ENCODE measurements at regions not wholly inside any gene's neighbourhood (a gene's known extent, or its start where the extent isn't known, plus 50 kb on each side); places are given as distances from the start of the nearest gene placed in this dataset.
A peak's percentile ranks its signal among the peaks of the same experiment; 100 is the strongest.

DNA sequence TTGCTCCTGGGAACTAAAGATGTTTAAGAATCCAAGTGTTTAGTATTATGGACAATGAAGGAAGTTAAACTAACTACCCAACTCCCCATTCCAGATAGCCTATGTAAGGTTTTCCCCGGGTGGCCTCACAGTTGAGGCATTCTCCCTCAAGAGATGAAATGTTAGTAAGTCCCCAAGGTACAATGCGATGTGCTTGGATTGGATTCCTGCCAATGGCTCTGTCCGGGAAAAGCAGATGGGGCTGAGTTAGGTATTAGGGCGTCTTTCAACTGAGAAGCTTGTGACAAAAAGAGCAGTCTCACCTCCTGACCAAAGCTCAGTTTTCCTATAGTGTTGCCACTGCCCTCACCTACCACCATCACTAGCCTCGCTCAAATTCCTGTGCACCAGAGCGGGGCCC, 64.8 kb upstream of the E2F7 start:
- FAIRE-seq = no peak
- no peak for DNase-seq (ENCODE audit: low spot score)

- FAIRE-seq (peak; percentile 78), DNase-seq (ENCODE audit: low spot score) (peak; percentile 70)
Observed at GRCh38 chr12:77124767-77125166, 59.4 kb upstream of the E2F7 start.

- FAIRE-seq = no peak
Observed at GRCh38 chr12:77122661-77123060, 57.3 kb upstream of the E2F7 start.

GRCh38 chr12:77122236-77122635, 56.9 kb upstream of the E2F7 start:
- peak; percentile 98 for FAIRE-seq
- peak; percentile 91 for DNase-seq (ENCODE audit: low spot score)

More at GRCh38 chr12:77122661-77123060, 57.3 kb upstream of the E2F7 start:
- DNase-seq (ENCODE audit: low spot score) = no peak

DNA sequence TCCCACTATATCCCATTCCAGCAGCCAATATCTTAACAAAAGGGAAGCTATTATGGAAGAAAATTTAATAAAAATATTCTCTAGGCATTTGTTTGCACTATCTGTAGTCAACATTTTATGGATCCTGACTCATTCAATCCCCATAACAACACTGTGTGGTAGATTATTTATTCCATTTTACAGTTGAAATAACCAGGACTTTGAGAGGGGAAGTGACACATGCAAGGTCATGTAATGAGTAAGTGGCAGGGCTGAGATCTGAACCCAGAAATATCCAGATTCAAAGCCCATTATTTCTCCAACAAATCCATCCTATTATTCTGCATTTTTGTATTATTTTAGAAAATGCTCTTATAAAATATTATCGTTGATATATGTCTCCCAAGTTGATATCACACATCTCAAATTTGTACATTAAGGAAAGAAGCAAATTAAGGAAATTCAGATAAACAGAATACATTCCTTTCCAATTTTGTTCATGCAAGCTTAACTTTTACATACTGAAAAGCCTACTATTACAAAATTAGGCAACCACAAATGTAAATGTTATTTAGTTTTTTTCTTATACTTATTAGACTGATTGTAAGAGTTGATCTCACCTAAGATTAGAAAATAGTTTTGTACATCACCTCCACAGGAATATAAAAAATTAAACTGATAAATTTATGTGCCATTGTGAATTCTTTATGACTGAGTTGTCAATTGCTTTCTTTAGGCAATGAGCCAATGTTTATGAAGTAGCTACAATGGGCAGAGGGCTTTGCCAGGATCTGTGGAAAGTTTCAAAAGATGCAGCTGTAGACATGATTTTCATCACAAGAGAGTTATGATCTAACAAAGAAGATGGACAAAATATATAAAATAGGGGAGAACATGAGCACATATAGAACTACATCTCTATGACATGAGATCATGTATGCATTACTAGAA, 55.1 kb upstream of the E2F7 start:
- peak; percentile 85 for DNase-seq (ENCODE audit: low spot score)
- FAIRE-seq = peak; percentile 88

DNA sequence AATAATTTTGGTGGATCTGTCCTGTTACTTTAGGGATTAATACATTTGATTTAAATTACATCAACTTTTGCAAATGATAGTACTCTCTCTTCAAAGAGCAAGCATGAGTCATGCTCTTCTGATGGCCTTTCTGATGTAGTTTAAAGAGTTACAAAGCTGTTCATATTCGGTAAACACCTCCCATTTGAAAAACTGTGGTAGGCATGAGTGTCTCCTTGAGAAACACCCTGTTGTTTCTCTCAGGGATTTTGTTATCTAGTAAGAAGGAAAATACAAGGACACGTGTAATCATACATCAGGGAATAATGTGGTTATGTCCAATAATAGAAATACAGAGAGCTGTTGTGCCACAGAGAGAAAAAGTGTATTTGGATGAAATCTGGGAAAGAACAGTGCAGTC, 53.3 kb upstream of the E2F7 start:
- peak; percentile 48 for DNase-seq (ENCODE audit: low spot score)
- FAIRE-seq = peak; percentile 80

DNA sequence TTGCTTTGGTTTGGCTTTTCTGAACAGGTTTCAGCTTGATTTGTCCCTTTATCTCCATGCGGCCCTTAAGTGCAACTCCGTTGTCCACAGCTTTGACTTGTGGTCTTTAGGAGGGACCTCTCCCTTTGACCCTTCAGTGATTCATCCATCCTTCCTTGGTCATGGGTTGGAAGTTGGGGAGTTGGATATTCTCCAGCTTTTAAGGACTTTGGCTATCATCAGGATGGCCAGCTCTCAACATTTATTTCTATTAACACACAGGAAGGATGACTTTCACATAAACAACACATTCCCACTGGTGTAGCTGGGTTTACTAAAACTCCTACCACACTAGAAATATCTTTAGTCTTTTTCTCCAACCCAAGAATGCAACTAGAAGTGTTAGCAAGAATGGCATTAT, 50.9 kb upstream of the E2F7 start:
- peak; percentile 86 for FAIRE-seq
- peak; percentile 56 for DNase-seq (ENCODE audit: low spot score)

DNA sequence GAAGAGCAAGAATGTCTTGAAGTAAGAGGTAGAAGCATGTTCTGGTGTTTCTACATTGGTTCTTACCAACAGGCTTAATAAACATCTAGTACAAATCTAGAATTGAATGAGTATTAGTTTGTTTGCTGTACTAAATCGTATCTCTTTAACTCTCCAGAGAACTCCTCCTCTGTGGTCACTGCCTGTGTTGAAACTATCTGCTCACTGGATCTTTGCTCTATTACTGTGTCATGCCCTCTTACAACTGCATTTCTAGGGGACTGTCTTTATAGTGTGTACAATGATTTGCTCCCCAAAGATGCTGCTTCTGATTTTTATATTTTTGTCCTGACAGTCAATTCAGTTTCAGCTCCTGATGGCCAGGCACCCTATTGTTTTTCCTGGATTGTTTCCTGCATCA, 50.1 kb upstream of the E2F7 start:
- FAIRE-seq (no peak), DNase-seq (ENCODE audit: low spot score) (no peak)

All from RCC 7860 (cell line).